Spleen (tissue), 7 donors: ENCODE measurements at regions not wholly inside any gene's neighbourhood (a gene's known extent, or its start where the extent isn't known, plus 50 kb on each side); places are given as distances from the start of the nearest gene placed in this dataset.

Experiments used
- POLR2A ChIP-seq, 3 donors: fragments of 450-650 bp; IDR thresholded peaks; one replicate each; pipeline ENCODE4 v1.5.1; 2017; ENCODE audit warnings: antibody characterized with exemption in 3 of 3, mild to moderate bottlenecking in 1 of 3
- POLR2AphosphoS5 ChIP-seq, 3 donors: sonication (generic); formaldehyde crosslinking; IDR thresholded peaks; one replicate each; pipeline ENCODE4 v1.5.1; 2017; ENCODE audit warnings: antibody characterized with exemption in 3 of 3
- TF ChIP-seq, protein P1 (sequence below), 11 experiments: fragments of 200-600 bp in 7 of 11; fragments of 450-650 bp in 4 of 11; sonication (generic) in 4 of 11; IDR thresholded peaks in 8 of 11; conservative IDR thresholded peaks in 3 of 11; 1 replicate in 7 of 11; 2 replicates in 4 of 11; pipeline versions ENCODE4 v1.4.0 to v1.8.0; 2016 to 2021; ENCODE audit warnings: antibody characterized with exemption in 11 of 11, inconsistent platforms in 4 of 11, mild to moderate bottlenecking in 1 of 11
- donor health status: DM: no; HTN: no; CAD: no; lungs with moderate emphysema.
- donor health status: DM: no; HTN: no; CAD: no.
- donor health status: DM: no; HTN: no; CAD: no.

DNA sequence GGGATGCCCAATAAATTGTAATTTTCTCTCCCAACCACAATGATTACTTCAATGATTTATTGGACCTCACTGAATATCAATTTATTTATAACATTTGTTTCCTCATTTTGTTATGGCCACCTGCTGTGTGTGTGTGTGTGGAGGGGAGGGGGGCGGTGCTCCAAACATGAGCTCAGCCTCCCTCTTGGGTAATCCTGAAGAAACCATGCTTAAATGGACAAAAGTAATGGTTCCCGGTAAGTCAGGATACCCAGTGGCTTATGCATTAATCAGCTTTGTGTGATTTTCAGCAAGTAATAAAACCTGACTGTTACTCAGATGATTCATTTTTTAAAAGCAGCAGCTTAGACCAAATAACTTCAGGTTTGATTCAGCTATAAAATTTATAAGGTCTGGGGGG is 495.1 kb upstream of the MEX3C start:
- TF ChIP-seq, protein P1, sequence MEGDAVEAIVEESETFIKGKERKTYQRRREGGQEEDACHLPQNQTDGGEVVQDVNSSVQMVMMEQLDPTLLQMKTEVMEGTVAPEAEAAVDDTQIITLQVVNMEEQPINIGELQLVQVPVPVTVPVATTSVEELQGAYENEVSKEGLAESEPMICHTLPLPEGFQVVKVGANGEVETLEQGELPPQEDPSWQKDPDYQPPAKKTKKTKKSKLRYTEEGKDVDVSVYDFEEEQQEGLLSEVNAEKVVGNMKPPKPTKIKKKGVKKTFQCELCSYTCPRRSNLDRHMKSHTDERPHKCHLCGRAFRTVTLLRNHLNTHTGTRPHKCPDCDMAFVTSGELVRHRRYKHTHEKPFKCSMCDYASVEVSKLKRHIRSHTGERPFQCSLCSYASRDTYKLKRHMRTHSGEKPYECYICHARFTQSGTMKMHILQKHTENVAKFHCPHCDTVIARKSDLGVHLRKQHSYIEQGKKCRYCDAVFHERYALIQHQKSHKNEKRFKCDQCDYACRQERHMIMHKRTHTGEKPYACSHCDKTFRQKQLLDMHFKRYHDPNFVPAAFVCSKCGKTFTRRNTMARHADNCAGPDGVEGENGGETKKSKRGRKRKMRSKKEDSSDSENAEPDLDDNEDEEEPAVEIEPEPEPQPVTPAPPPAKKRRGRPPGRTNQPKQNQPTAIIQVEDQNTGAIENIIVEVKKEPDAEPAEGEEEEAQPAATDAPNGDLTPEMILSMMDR (IDR thresholded peaks at IDR 0.05 in 8 of 11, conservative IDR thresholded peaks at IDR 0.05 in 3 of 11), result no peak
- TF ChIP-seq POLR2AphosphoS5 (IDR thresholded peaks at IDR 0.05) (no peak), POLR2A (IDR thresholded peaks at IDR 0.05) (no peak)
